Dendritic cell treated with granulocyte-macrophage colony-stimulating factor and Interleukin-4, amounts not matched to agents 40 ng/mL and 50 ng/mL, for 4 days (primary cell): ENCODE measurements at regions not wholly inside any gene's neighbourhood (a gene's known extent, or its start where the extent isn't known, plus 50 kb on each side); places are given as distances from the start of the nearest gene placed in this dataset.

Source experiments
- H3K27ac Mint-ChIP-seq: one replicate; pipeline ENCODE4 v1.8.0; 2022; ENCODE audit warnings: mild to moderate bottlenecking, mixed read lengths
- H3K27me3 Mint-ChIP-seq: one replicate; pipeline ENCODE4 v1.8.0; 2022; ENCODE audit warnings: mild to moderate bottlenecking, mixed read lengths
- H3K36me3 Mint-ChIP-seq: one replicate; pipeline ENCODE4 v1.8.0; 2022; ENCODE audit warnings: low read depth, mixed read lengths
- H3K4me1 Mint-ChIP-seq: one replicate; pipeline ENCODE4 v1.8.0; 2022; ENCODE audit warnings: low read depth, mixed read lengths
- H3K4me3 Mint-ChIP-seq: one replicate; pipeline ENCODE4 v1.8.0; 2022; ENCODE audit warnings: mild to moderate bottlenecking, moderate library complexity, mixed read lengths
- H3K9me3 Mint-ChIP-seq: one replicate; pipeline ENCODE4 v1.8.0; 2022; ENCODE audit warnings: mixed read lengths
- intact Hi-C: fragments of 100-400 bp; cut with micrococcal nuclease; formaldehyde crosslinking; loops from one replicate; pipeline ENCODE4 v1.15.0; 2022

- H3K36me3 Mint-ChIP-seq: no peaks in the 10 kb centered on the region
- no peaks in the 10 kb centered on the region for H3K9me3 Mint-ChIP-seq
- H3K27me3 Mint-ChIP-seq: peaks cover 4% of the 10 kb centered on the region
- intact Hi-C loops: no loop called here
- H3K4me3 Mint-ChIP-seq: no peak overlapping the region
- H3K4me1 Mint-ChIP-seq: no peaks in the 10 kb centered on the region
- no peak overlapping the region for H3K27ac Mint-ChIP-seq
These were observed 115.6 kb upstream of the CXCL12 start for GRCh38 chr10:44500451-44500850.

GRCh38 chr10:44506386-44506785, 121.5 kb upstream of the CXCL12 start:
- intact Hi-C loops: no loop called here
- H3K4me3 Mint-ChIP-seq: no peak overlapping the region
- no peaks in the 10 kb centered on the region for H3K36me3 Mint-ChIP-seq
- no peaks in the 10 kb centered on the region for H3K9me3 Mint-ChIP-seq
- H3K27me3 Mint-ChIP-seq: peaks cover 10% of the 10 kb centered on the region
- H3K27ac Mint-ChIP-seq: no peak overlapping the region
- H3K4me1 Mint-ChIP-seq: peaks cover 2% of the 10 kb centered on the region

GRCh38 chr10:44510379-44511115, 125.7 kb upstream of the CXCL12 start:
- peaks cover 11% of the 10 kb centered on the region for H3K27me3 Mint-ChIP-seq
- H3K27ac Mint-ChIP-seq: no peak overlapping the region
- H3K9me3 Mint-ChIP-seq: no peaks in the 10 kb centered on the region
- peaks cover 6% of the 10 kb centered on the region for H3K4me1 Mint-ChIP-seq
- intact Hi-C loops: no loop called here
- no peaks in the 10 kb centered on the region for H3K36me3 Mint-ChIP-seq
- no peak overlapping the region for H3K4me3 Mint-ChIP-seq

- Mint-ChIP-seq H3K4me3 (no peak overlapping the region), H3K27ac (no peak overlapping the region), H3K27me3 (peaks cover 8% of the 10 kb centered on the region), H3K9me3 (no peaks in the 10 kb centered on the region), H3K36me3 (no peaks in the 10 kb centered on the region), H3K4me1 (peaks cover 6% of the 10 kb centered on the region)
- intact Hi-C loops: no loop called here
These were observed 126.3 kb upstream of the CXCL12 start for GRCh38 chr10:44511166-44511565.

- no peaks in the 10 kb centered on the region for H3K36me3 Mint-ChIP-seq
- no peaks in the 10 kb centered on the region for H3K9me3 Mint-ChIP-seq
- H3K4me1 Mint-ChIP-seq: peaks cover 6% of the 10 kb centered on the region
- no peak overlapping the region for H3K27ac Mint-ChIP-seq
- peaks cover 6% of the 10 kb centered on the region for H3K27me3 Mint-ChIP-seq
- no peak overlapping the region for H3K4me3 Mint-ChIP-seq
- intact Hi-C loops: no loop called here
These were observed 126.7 kb upstream of the CXCL12 start for GRCh38 chr10:44511601-44512000.

GRCh38 chr10:44512431-44513022, 127.6 kb upstream of the CXCL12 start:
- no peak overlapping the region for H3K27ac Mint-ChIP-seq
- peaks cover 5% of the 10 kb centered on the region for H3K27me3 Mint-ChIP-seq
- intact Hi-C loops: no loop called here
- no peaks in the 10 kb centered on the region for H3K36me3 Mint-ChIP-seq
- H3K4me3 Mint-ChIP-seq: no peak overlapping the region
- H3K9me3 Mint-ChIP-seq: no peaks in the 10 kb centered on the region
- peaks cover 6% of the 10 kb centered on the region for H3K4me1 Mint-ChIP-seq

- Mint-ChIP-seq H3K4me1 (peaks cover 6% of the 10 kb centered on the region), H3K4me3 (no peak overlapping the region), H3K27me3 (peaks cover 5% of the 10 kb centered on the region), H3K9me3 (no peaks in the 10 kb centered on the region), H3K27ac (no peak overlapping the region), H3K36me3 (no peaks in the 10 kb centered on the region)
- intact Hi-C loops: no loop called here
These were observed 128.7 kb upstream of the CXCL12 start for GRCh38 chr10:44513591-44513990.

- no peak overlapping the region for H3K4me3 Mint-ChIP-seq
- intact Hi-C loops: no loop called here
- no peak overlapping the region for H3K27ac Mint-ChIP-seq
- H3K4me1 Mint-ChIP-seq: no peaks in the 10 kb centered on the region
- H3K36me3 Mint-ChIP-seq: no peaks in the 10 kb centered on the region
- H3K27me3 Mint-ChIP-seq: peaks cover 7% of the 10 kb centered on the region
- H3K9me3 Mint-ChIP-seq: no peaks in the 10 kb centered on the region
These were observed 132.0 kb upstream of the CXCL12 start for GRCh38 chr10:44516891-44517290.

- no peaks in the 10 kb centered on the region for H3K9me3 Mint-ChIP-seq
- no peak overlapping the region for H3K27ac Mint-ChIP-seq
- intact Hi-C loops: no loop called here
- no peak overlapping the region for H3K4me3 Mint-ChIP-seq
- H3K4me1 Mint-ChIP-seq: no peaks in the 10 kb centered on the region
- no peaks in the 10 kb centered on the region for H3K36me3 Mint-ChIP-seq
- peaks cover 7% of the 10 kb centered on the region for H3K27me3 Mint-ChIP-seq
These were observed 132.7 kb upstream of the CXCL12 start for GRCh38 chr10:44517635-44518034.

- Mint-ChIP-seq H3K36me3 (no peaks in the 10 kb centered on the region), H3K27me3 (peaks cover 7% of the 10 kb centered on the region), H3K4me3 (no peak overlapping the region), H3K4me1 (no peaks in the 10 kb centered on the region), H3K9me3 (no peaks in the 10 kb centered on the region), H3K27ac (no peak overlapping the region)
- intact Hi-C loops: no loop called here
These were observed 134.5 kb upstream of the CXCL12 start for GRCh38 chr10:44519361-44519760.

GRCh38 chr10:44520651-44521050, 135.8 kb upstream of the CXCL12 start:
- no peak overlapping the region for H3K27ac Mint-ChIP-seq
- H3K9me3 Mint-ChIP-seq: no peaks in the 10 kb centered on the region
- H3K4me3 Mint-ChIP-seq: no peak overlapping the region
- intact Hi-C loops: no loop called here
- no peaks in the 10 kb centered on the region for H3K4me1 Mint-ChIP-seq
- peaks cover 2% of the 10 kb centered on the region for H3K27me3 Mint-ChIP-seq
- no peaks in the 10 kb centered on the region for H3K36me3 Mint-ChIP-seq

GRCh38 chr10:44539178-44539577, 154.3 kb upstream of the CXCL12 start:
- Mint-ChIP-seq H3K4me3 (no peak overlapping the region), H3K9me3 (peaks cover 12% of the 10 kb centered on the region), H3K36me3 (no peaks in the 10 kb centered on the region), H3K27me3 (no peaks in the 10 kb centered on the region), H3K4me1 (no peaks in the 10 kb centered on the region), H3K27ac (no peak overlapping the region)
- intact Hi-C loops: no loop called here

- H3K9me3 Mint-ChIP-seq: peaks cover 26% of the 10 kb centered on the region
- H3K4me1 Mint-ChIP-seq: no peaks in the 10 kb centered on the region
- no peak overlapping the region for H3K27ac Mint-ChIP-seq
- intact Hi-C loops: no loop called here
- no peak overlapping the region for H3K4me3 Mint-ChIP-seq
- no peaks in the 10 kb centered on the region for H3K36me3 Mint-ChIP-seq
- H3K27me3 Mint-ChIP-seq: no peaks in the 10 kb centered on the region
These were observed 167.8 kb upstream of the CXCL12 start for GRCh38 chr10:44552726-44553125.

- no peak overlapping the region for H3K27ac Mint-ChIP-seq
- no peak overlapping the region for H3K4me3 Mint-ChIP-seq
- H3K4me1 Mint-ChIP-seq: no peaks in the 10 kb centered on the region
- H3K27me3 Mint-ChIP-seq: peaks cover 1% of the 10 kb centered on the region
- no peaks in the 10 kb centered on the region for H3K9me3 Mint-ChIP-seq
- no peaks in the 10 kb centered on the region for H3K36me3 Mint-ChIP-seq
- intact Hi-C loops: no loop called here
These were observed 172.8 kb upstream of the CXCL12 start for GRCh38 chr10:44557596-44558191.
